DND-41 (cell line): ENCODE measurements at regions not wholly inside any gene's neighbourhood (a gene's known extent, or its start where the extent isn't known, plus 50 kb on each side); places are given as distances from the start of the nearest gene placed in this dataset.

ENCODE experiments used
- CTCF ChIP-seq: IDR thresholded peaks from 2 replicates; pipeline ENCODE4 v1.5.1; 2012; ENCODE audit warnings: borderline replicate concordance, low read length, moderate library complexity, mild to moderate bottlenecking; ENCODE audit not compliant: poor library complexity, severe bottlenecking; ENCODE audit errors: extremely low read depth
- EZH2 ChIP-seq: IDR thresholded peaks from 3 replicates; pipeline ENCODE4 v1.6.1; 2012; ENCODE audit warnings: borderline replicate concordance, low read depth, mild to moderate bottlenecking, moderate library complexity, low read length, inconsistent platforms; ENCODE audit not compliant: severe bottlenecking

DNA sequence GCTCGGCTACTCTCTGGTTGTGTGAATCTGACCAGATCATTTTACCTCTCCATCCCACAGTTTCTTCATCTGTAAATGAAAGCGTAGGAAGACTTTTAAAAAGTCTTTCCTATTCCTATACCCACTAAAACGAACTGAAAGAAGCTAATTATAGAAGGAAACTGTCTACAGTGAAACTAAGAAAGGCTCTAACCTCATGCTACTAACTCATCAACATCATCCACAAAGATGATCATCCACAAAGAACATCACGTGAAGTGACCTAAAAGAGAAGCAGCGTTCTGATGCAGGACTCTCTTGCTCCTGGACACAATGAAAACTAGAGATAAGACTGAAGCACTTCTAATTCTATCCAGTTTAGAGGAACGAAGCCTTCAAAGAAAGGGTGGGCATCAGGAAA, 58.5 kb upstream of the OSBPL8 start:
- TF ChIP-seq CTCF (no peak), EZH2 (no peak)
